ENCODE measurements at regions not wholly inside any gene's neighbourhood (a gene's known extent, or its start where the extent isn't known, plus 50 kb on each side); places are given as distances from the start of the nearest gene placed in this dataset.

DNA sequence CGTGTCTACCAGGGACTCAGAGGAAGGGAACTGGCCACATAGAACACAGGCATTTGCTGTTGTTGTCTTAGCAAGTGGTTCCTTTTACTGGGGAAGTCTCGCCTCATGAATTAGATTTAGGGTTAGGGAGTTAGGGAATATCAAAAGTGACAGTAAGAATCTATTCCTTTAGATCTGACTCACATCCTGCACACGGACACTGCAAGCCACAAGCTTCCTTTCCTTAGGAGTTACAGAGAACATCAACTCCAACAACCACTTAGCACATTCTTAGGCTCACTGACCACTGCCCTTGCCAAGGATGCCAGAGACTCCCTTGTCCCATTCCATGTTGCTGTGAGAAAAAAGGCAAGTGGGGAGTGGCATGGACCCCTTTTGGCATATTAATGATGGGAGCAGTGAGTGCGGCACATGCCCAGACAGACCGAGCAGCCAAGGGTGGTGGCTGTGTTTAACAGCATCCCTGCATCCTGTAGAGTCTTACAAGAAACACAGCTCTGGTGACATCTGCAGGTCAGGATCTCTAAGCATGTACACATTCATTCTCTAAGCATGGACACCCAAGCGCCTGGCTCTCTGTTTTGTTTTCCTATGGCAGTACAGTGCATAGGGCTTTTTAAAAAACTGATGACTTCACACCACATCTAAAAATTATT lies 745.6 kb upstream of the RAB6C start:
- no peaks in the 10 kb centered on the region for H3K9me3 ChIP-seq
- no peaks in the 10 kb centered on the region for H3K36me3 ChIP-seq
- H3K27ac ChIP-seq, result no peak overlapping the region
- H3K4me3 ChIP-seq, result no peak overlapping the region
- no peaks in the 10 kb centered on the region for H3K27me3 ChIP-seq
- no peaks in the 10 kb centered on the region for H3K4me1 ChIP-seq
- DNase-seq (no peak), ATAC-seq (peak; percentile 34 to 79 (median 60))
- WGBS (ENCODE audit: insufficient coverage, low coverage, low lambda C conversion rate, missing lambda C conversion rate), result 24% methylated on average over 5 of the region's 6 CpGs
- no peak for TF ChIP-seq POLR2A (IDR thresholded peaks at IDR 0.05)
- TF ChIP-seq, protein P1, sequence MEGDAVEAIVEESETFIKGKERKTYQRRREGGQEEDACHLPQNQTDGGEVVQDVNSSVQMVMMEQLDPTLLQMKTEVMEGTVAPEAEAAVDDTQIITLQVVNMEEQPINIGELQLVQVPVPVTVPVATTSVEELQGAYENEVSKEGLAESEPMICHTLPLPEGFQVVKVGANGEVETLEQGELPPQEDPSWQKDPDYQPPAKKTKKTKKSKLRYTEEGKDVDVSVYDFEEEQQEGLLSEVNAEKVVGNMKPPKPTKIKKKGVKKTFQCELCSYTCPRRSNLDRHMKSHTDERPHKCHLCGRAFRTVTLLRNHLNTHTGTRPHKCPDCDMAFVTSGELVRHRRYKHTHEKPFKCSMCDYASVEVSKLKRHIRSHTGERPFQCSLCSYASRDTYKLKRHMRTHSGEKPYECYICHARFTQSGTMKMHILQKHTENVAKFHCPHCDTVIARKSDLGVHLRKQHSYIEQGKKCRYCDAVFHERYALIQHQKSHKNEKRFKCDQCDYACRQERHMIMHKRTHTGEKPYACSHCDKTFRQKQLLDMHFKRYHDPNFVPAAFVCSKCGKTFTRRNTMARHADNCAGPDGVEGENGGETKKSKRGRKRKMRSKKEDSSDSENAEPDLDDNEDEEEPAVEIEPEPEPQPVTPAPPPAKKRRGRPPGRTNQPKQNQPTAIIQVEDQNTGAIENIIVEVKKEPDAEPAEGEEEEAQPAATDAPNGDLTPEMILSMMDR (IDR thresholded peaks at IDR 0.05), result peak in 2 of 4 donors; percentile 9 to 15
- intact Hi-C loops (cut with DNase I), result no loop called here

DNA sequence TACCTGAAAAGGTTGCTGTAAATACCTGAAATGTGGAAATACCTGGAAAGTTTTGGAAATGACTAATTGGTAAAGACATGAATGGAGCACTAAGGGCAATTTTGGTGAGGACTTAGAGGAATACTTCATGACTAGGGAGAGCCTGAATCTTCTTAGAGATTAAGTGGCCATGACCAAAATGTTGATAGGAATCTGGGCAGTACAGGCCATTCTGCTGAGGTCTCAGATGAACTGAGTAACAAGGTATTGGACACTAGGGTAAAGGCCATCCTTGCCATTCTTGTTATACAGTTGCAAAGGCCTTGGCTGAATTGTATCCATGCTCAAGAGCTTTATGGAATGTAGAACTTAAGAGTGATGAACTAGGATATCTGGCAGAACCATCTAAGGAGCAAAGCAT lies 742.9 kb upstream of the RAB6C start:
- DNase-seq, result no peak
- H3K27me3 ChIP-seq, result no peaks in the 10 kb centered on the region
- H3K4me1 ChIP-seq, result no peaks in the 10 kb centered on the region
- ATAC-seq, result no peak
- H3K27ac ChIP-seq, result no peak overlapping the region
- TF ChIP-seq, protein P1 (IDR thresholded peaks at IDR 0.05), result no peak
- TF ChIP-seq POLR2A (IDR thresholded peaks at IDR 0.05), result no peak
- intact Hi-C loops (cut with DNase I), result no loop called here
- no peaks in the 10 kb centered on the region for H3K36me3 ChIP-seq
- no peak overlapping the region for H3K4me3 ChIP-seq
- H3K9me3 ChIP-seq, result no peaks in the 10 kb centered on the region

DNA sequence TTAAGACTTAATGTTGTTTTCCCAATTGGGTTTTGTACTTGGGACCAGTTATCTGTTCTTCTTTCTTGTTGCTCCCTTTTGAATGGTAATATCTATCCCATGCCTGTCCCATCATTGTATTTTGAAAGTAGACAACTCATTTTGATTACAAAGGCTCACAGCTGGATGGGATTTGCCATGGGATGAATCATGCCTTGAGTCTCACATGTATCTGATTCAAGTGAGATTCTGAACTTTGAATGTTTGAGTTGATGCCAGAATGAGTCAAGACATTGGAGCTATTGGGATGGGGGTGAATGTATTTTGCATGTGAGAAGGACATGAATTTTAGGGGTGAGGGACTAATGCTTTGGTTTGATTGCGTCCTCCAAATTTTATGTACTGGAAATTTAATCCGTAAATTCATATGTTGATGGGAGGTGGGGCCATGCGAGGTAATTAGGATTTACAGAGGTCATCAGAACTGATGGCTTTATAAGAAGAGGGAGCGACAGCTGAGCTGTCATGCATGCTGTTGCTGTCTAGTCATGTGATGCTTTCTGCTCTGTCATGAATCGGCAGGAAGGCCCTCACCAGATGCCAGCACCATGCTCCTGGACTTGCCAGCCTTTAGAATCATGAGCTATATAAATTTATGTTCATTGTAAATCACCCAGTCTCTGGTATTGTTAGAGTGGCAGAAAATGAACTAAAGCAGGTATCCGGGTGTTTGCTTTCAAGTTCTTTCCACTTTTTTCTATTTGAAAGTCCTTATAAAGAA lies 741.3 kb upstream of the RAB6C start:
- 74% methylated on average over 6 of the region's 6 CpGs for WGBS (ENCODE audit: insufficient coverage, low coverage, low lambda C conversion rate, missing lambda C conversion rate)
- ATAC-seq (no peak), DNase-seq (no peak)
- Histone ChIP-seq H3K4me1 (no peaks in the 10 kb centered on the region), H3K27me3 (no peaks in the 10 kb centered on the region), H3K9me3 (no peaks in the 10 kb centered on the region), H3K27ac (no peak overlapping the region), H3K4me3 (no peak overlapping the region), H3K36me3 (no peaks in the 10 kb centered on the region)
- no peak for TF ChIP-seq POLR2A (IDR thresholded peaks at IDR 0.05)
- TF ChIP-seq, protein P1 (IDR thresholded peaks at IDR 0.05), result no peak
- intact Hi-C loops (cut with DNase I), result no loop called here

DNA sequence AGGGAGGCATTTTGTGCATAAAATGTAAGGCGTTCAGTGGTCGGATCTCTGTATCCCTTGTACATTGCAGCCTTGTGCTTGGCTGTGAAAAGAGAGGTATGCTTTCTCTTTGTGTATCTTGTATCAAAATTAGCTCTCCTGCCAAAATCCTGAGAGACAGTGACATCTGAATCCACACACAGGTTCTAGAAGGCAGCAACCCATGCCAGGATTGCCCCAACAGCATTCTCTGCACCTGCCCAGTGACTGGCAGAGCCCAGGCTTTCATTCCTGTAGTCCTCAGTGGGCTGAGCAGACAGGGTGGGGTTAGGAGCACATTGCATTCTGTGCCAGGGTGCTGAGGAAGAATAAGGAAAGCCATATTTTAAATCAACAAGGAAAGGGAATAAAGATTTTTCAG lies 740.3 kb upstream of the RAB6C start:
- ATAC-seq, result no peak
- no peaks in the 10 kb centered on the region for H3K9me3 ChIP-seq
- DNase-seq, result no peak
- TF ChIP-seq POLR2A (IDR thresholded peaks at IDR 0.05), result no peak
- TF ChIP-seq, protein P1 (IDR thresholded peaks at IDR 0.05), result no peak
- H3K4me1 ChIP-seq, result no peaks in the 10 kb centered on the region
- no peaks in the 10 kb centered on the region for H3K27me3 ChIP-seq
- 35% methylated on average over 2 of the region's 2 CpGs for WGBS (ENCODE audit: insufficient coverage, low coverage, low lambda C conversion rate, missing lambda C conversion rate)
- no peak overlapping the region for H3K27ac ChIP-seq
- no peaks in the 10 kb centered on the region for H3K36me3 ChIP-seq
- H3K4me3 ChIP-seq, result no peak overlapping the region
- intact Hi-C loops (cut with DNase I), result no loop called here

Data from right lobe of liver (tissue), 6 donors.